ENCODE measurements at regions not wholly inside any gene's neighbourhood (a gene's known extent, or its start where the extent isn't known, plus 50 kb on each side); places are given as distances from the start of the nearest gene placed in this dataset.

GRCh38 chrX:113512700-113513395 is 672.2 kb upstream of the AMOT start:
- TF ChIP-seq POLR2A (IDR thresholded peaks at IDR 0.05) = no peak
- TF ChIP-seq CTCF (IDR thresholded peaks at IDR 0.05) = no peak

Data from prostate gland (tissue), 2 donors.